Neural cell (in vitro differentiated cells): ENCODE measurements at regions not wholly inside any gene's neighbourhood (a gene's known extent, or its start where the extent isn't known, plus 50 kb on each side); places are given as distances from the start of the nearest gene placed in this dataset.

Experiments used
- H2AFZ ChIP-seq: fragments of 200-600, 300-800 bp; sonication (generic), shearing (Covaris generic); 2 replicates; pipeline ENCODE4 v1.6.0; 2014; ENCODE audit warnings: low read depth, mild to moderate bottlenecking, antibody characterized with exemption, low read length, moderate library complexity
- H3F3A ChIP-seq: fragments of 200-600 bp; shearing (Covaris generic); 2 replicates; pipeline ENCODE4 v1.6.1; 2016; ENCODE audit warnings: mild to moderate bottlenecking, moderate library complexity, mixed read lengths, antibody characterized with exemption, low read length; ENCODE audit not compliant: insufficient read depth, poor library complexity, severe bottlenecking
- H3K27ac ChIP-seq: fragments of 200-600, 300-800 bp; sonication (generic), shearing (Covaris generic); 2 replicates; pipeline ENCODE4 v1.5.1; 2014; ENCODE audit warnings: mild to moderate bottlenecking, low read length, moderate library complexity
- H3K27me3 ChIP-seq: fragments of 300-800, 200-600 bp; sonication (generic), shearing (Covaris generic); 2 replicates; pipeline ENCODE4 v1.6.0; 2014; ENCODE audit warnings: mild to moderate bottlenecking, low read depth, low read length, moderate library complexity; ENCODE audit not compliant: insufficient read depth
- H3K36me3 ChIP-seq: fragments of 300-800, 200-600 bp; sonication (generic), shearing (Covaris generic); 2 replicates; pipeline ENCODE4 v1.5.1; 2014; ENCODE audit warnings: mild to moderate bottlenecking, antibody characterized with exemption, low read length, moderate library complexity; ENCODE audit not compliant: insufficient read depth
- H3K4me2 ChIP-seq: fragments of 300-800, 200-600 bp; sonication (generic), shearing (Covaris generic); 2 replicates; pipeline ENCODE4 v1.6.0; 2014; ENCODE audit warnings: mild to moderate bottlenecking, low read length
- H3K4me3 ChIP-seq: fragments of 300-800, 200-600 bp; sonication (generic), shearing (Covaris generic); 2 replicates; pipeline ENCODE4 v1.5.1; 2014; ENCODE audit warnings: mild to moderate bottlenecking, low read length, moderate library complexity
- H3K79me2 ChIP-seq: fragments of 200-600 bp; shearing (Covaris generic); replicated peaks from 2 replicates; pipeline ENCODE4 v1.6.0; 2014; ENCODE audit warnings: mild to moderate bottlenecking, low read length, moderate library complexity; ENCODE audit not compliant: insufficient read depth
- H3K9ac ChIP-seq: fragments of 300-800, 200-600 bp; sonication (generic), shearing (Covaris generic); 2 replicates; pipeline ENCODE4 v1.6.1; 2016; ENCODE audit warnings: mild to moderate bottlenecking, low read length, mixed read lengths
- H3K9me2 ChIP-seq: fragments of 200-600 bp; shearing (Covaris generic); 2 replicates; pipeline ENCODE4 v1.6.1; 2016; ENCODE audit warnings: mild to moderate bottlenecking, low read length, mixed read lengths; ENCODE audit not compliant: insufficient read depth
- H3K9me3 ChIP-seq: fragments of 200-600, 300-800 bp; sonication (generic), shearing (Covaris generic); 2 replicates; pipeline ENCODE4 v1.6.1; 2016; ENCODE audit warnings: mild to moderate bottlenecking, mixed run types, low read length, moderate library complexity, mixed read lengths
- H4K20me1 ChIP-seq: fragments of 200-600 bp; shearing (Covaris generic); 2 replicates; pipeline ENCODE4 v1.6.1; 2016; ENCODE audit warnings: mild to moderate bottlenecking, mixed run types; ENCODE audit not compliant: insufficient read depth
- CTCF ChIP-seq: fragments of 450-650 bp; IDR thresholded peaks from 2 replicates; pipeline ENCODE4 v1.5.1; 2014; ENCODE audit warnings: antibody characterized with exemption, mild to moderate bottlenecking, moderate library complexity; ENCODE audit not compliant: poor library complexity, severe bottlenecking
- EP300 ChIP-seq: fragments of 450-650 bp; conservative IDR thresholded peaks from 2 replicates; pipeline ENCODE4 v1.6.1; 2014; ENCODE audit warnings: antibody characterized with exemption, mild to moderate bottlenecking, moderate library complexity; ENCODE audit not compliant: poor library complexity, severe bottlenecking
- EZH2 ChIP-seq: fragments of 200-600, 300-800 bp; shearing (Covaris generic), sonication (generic); IDR thresholded peaks from 2 replicates; pipeline ENCODE4 v1.6.1; 2014; ENCODE audit warnings: antibody characterized with exemption, low read length, borderline replicate concordance, mild to moderate bottlenecking; ENCODE audit not compliant: insufficient read depth, poor library complexity, severe bottlenecking
- MXI1 ChIP-seq: fragments of 450-650 bp; conservative IDR thresholded peaks from 2 replicates; pipeline ENCODE4 v1.6.1; 2014; ENCODE audit warnings: antibody characterized with exemption, mild to moderate bottlenecking; ENCODE audit not compliant: poor library complexity, severe bottlenecking
- POLR2AphosphoS5 ChIP-seq: IDR thresholded peaks from 2 replicates; pipeline ENCODE4 v1.6.1; 2012
- RAD21 ChIP-seq: fragments of 450-650 bp; conservative IDR thresholded peaks from 2 replicates; pipeline ENCODE4 v1.6.1; 2014; ENCODE audit warnings: antibody characterized with exemption, mild to moderate bottlenecking, moderate library complexity
- REST ChIP-seq: IDR thresholded peaks from 2 replicates; pipeline ENCODE4 v1.6.1; 2012; ENCODE audit warnings: borderline replicate concordance
- SMC3 ChIP-seq: fragments of 450-650 bp; conservative IDR thresholded peaks from 2 replicates; pipeline ENCODE4 v1.6.1; 2014; ENCODE audit warnings: antibody characterized with exemption, mild to moderate bottlenecking, moderate library complexity; ENCODE audit not compliant: poor library complexity
- TAF1 ChIP-seq: IDR thresholded peaks from 2 replicates; pipeline ENCODE4 v1.6.1; 2012; ENCODE audit warnings: low read depth

- Histone ChIP-seq H3K4me3 (no peak overlapping the region), H3K79me2 (no peaks in the 10 kb centered on the region), H3K27ac (no peak overlapping the region), H3K36me3 (no peaks in the 10 kb centered on the region), H3K4me2 (no peak overlapping the region), H3K9me2 (no peaks in the 10 kb centered on the region), H3K9ac (no peak overlapping the region), H4K20me1 (no peaks in the 10 kb centered on the region), H2AFZ (no peak overlapping the region), H3F3A (no peaks in the 10 kb centered on the region), H3K27me3 (no peaks in the 10 kb centered on the region), H3K9me3 (no peaks in the 10 kb centered on the region)
- TF ChIP-seq CTCF (no peak), SMC3 (no peak)
Measured at GRCh38 chr4:25485104-25485503, 108.0 kb downstream of the ANAPC4 start.

GRCh38 chr4:25486171-25486570 is 109.1 kb downstream of the ANAPC4 start:
- Histone ChIP-seq H3K4me3 (no peak overlapping the region), H2AFZ (no peak overlapping the region), H3K4me2 (no peak overlapping the region), H3K9ac (no peak overlapping the region), H3K9me2 (no peaks in the 10 kb centered on the region), H3K27me3 (no peaks in the 10 kb centered on the region), H4K20me1 (no peaks in the 10 kb centered on the region), H3K9me3 (no peaks in the 10 kb centered on the region), H3K27ac (no peak overlapping the region), H3K79me2 (no peaks in the 10 kb centered on the region), H3K36me3 (no peaks in the 10 kb centered on the region), H3F3A (no peaks in the 10 kb centered on the region)
- TF ChIP-seq EZH2 (no peak), TAF1 (no peak), MXI1 (no peak), RAD21 (no peak), EP300 (no peak), CTCF (no peak), REST (no peak), SMC3 (no peak), POLR2AphosphoS5 (no peak)
